Naive thymus-derived CD4-positive, alpha-beta T cell (primary cell): ENCODE measurements at regions not wholly inside any gene's neighbourhood (a gene's known extent, or its start where the extent isn't known, plus 50 kb on each side); places are given as distances from the start of the nearest gene placed in this dataset.
"Not testable (repeated sequence)": the region's sequence is repeated elsewhere in the genome, so short reads cannot be mapped to it uniquely, and the experiment has no call there.

ENCODE experiments used
- ATAC-seq: fragments of 150-1000 bp; cut with Tn5 transposase; 2 replicates; pipeline ENCODE4 v1.10.0; 2021; ENCODE audit warnings: mild to moderate bottlenecking, moderate library complexity
- CTCF ChIA-PET: fragments of 350-600 bp; sonication (Branson Sonifier 250); formaldehyde crosslinking; loops from one replicate; lab custom pipeline; 2021; ENCODE audit warnings: antibody characterized with exemption; lab: Charles Lee
- POLR2A ChIA-PET: fragments of 350-600 bp; sonication (Branson Sonifier 250); formaldehyde crosslinking; loops from one replicate; lab custom pipeline; 2021; ENCODE audit warnings: antibody characterized with exemption, inconsistent platforms; lab: Charles Lee
- DNase-seq, 9 donors: peaks; one replicate each; pipeline versions ENCODE4 v3.0.0 to v3.0.0-alpha.2; 2020 to 2022; ENCODE audit warnings: mixed read lengths in 1 of 9
- H3K27ac ChIP-seq: one replicate; pipeline ENCODE4 v1.7.0; 2013; ENCODE audit warnings: mild to moderate bottlenecking, low read depth, low read length, moderate library complexity
- H3K27me3 ChIP-seq, 2 donors: one replicate each; pipeline ENCODE4 v1.7.0; 2013; ENCODE audit warnings: low read length in 2 of 2, mild to moderate bottlenecking in 2 of 2, moderate library complexity in 2 of 2; ENCODE audit not compliant: control insufficient read depth in 2 of 2, insufficient read depth in 2 of 2
- H3K36me3 ChIP-seq, 3 experiments: 1 replicate in 2 of 3; 2 replicates in 1 of 3; pipeline ENCODE4 v1.7.0; 2013; ENCODE audit warnings: low read length in 3 of 3, mild to moderate bottlenecking in 3 of 3, moderate library complexity in 1 of 3; ENCODE audit not compliant: insufficient read depth in 3 of 3, control insufficient read depth in 2 of 3
- H3K4me1 ChIP-seq, 2 donors: one replicate each; pipeline ENCODE4 v1.7.0; 2013; ENCODE audit warnings: low read length in 2 of 2, mild to moderate bottlenecking in 2 of 2, moderate library complexity in 1 of 2; ENCODE audit not compliant: control insufficient read depth in 2 of 2, insufficient read depth in 2 of 2
- H3K4me3 ChIP-seq: 2 replicates; pipeline ENCODE4 v1.7.0; 2013; ENCODE audit warnings: mild to moderate bottlenecking, low read length
- H3K9me3 ChIP-seq, 3 experiments: 1 replicate in 2 of 3; 2 replicates in 1 of 3; pipeline ENCODE4 v1.7.0; 2013; ENCODE audit warnings: low read length in 3 of 3; ENCODE audit not compliant: control insufficient read depth in 2 of 3
- H3K27ac Mint-ChIP-seq, 9 donors: one replicate each; pipeline ENCODE4 v1.8.0; 2020 to 2022; ENCODE audit warnings: mixed read lengths in 9 of 9, mild to moderate bottlenecking in 8 of 9, moderate library complexity in 5 of 9, inconsistent platforms in 2 of 9
- H3K27me3 Mint-ChIP-seq, 5 donors: one replicate each; pipeline ENCODE4 v1.8.0; 2021 to 2022; ENCODE audit warnings: mixed read lengths in 5 of 5, mild to moderate bottlenecking in 1 of 5
- H3K36me3 Mint-ChIP-seq, 5 donors: one replicate each; pipeline ENCODE4 v1.8.0; 2020 to 2022; ENCODE audit warnings: mixed read lengths in 5 of 5, mild to moderate bottlenecking in 3 of 5, inconsistent platforms in 1 of 5
- H3K4me1 Mint-ChIP-seq, 7 donors: one replicate each; pipeline ENCODE4 v1.8.0; 2020 to 2022; ENCODE audit warnings: mixed read lengths in 7 of 7, mild to moderate bottlenecking in 3 of 7, inconsistent platforms in 1 of 7
- H3K4me3 Mint-ChIP-seq, 10 donors: one replicate each; pipeline ENCODE4 v1.8.0; 2020 to 2022; ENCODE audit warnings: mild to moderate bottlenecking in 10 of 10, mixed read lengths in 10 of 10, moderate library complexity in 6 of 10, inconsistent platforms in 2 of 10
- H3K9me3 Mint-ChIP-seq, 11 donors: one replicate each; pipeline ENCODE4 v1.8.0; 2020 to 2022; ENCODE audit warnings: mixed read lengths in 11 of 11, mild to moderate bottlenecking in 4 of 11, inconsistent platforms in 1 of 11, moderate library complexity in 1 of 11
- intact Hi-C, 2 donors: fragments of 100-400 bp; cut with micrococcal nuclease; formaldehyde crosslinking; loops; one replicate each; pipeline ENCODE4 v1.15.1; 2023

DNA sequence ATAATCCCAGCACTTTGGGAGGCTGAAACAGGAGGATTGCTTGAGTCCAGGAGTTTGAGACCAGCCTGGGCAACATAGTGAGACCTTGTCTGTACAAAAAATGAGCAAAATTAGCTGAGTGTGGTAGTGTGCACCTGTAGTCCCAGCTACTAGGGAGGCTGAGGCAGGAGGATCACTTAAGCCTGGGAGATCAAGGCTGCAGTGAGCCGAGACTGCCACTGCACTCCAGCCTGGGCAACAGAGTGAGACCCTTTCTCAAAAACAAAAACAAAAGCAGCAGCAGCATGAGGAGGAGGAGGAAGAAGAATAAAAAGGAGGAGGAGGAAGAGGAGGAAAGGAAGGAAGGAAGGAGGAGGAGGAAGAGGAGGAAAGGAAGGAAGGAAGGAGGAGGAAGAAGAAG is 116.5 kb upstream of the TDRD3 start:
- ATAC-seq, H3K27ac Mint-ChIP-seq, intact Hi-C loops, H3K27ac ChIP-seq, CTCF ChIA-PET, H3K4me1 Mint-ChIP-seq, H3K9me3 ChIP-seq, H3K9me3 Mint-ChIP-seq, H3K4me1 ChIP-seq, H3K36me3 Mint-ChIP-seq, DNase-seq, H3K4me3 Mint-ChIP-seq, H3K36me3 ChIP-seq, H3K4me3 ChIP-seq, POLR2A ChIA-PET, H3K27me3 ChIP-seq: not testable (repeated sequence)
- peaks cover 0 to 13% (median 6%) of the 10 kb centered on the region in 5 donors for H3K27me3 Mint-ChIP-seq

DNA sequence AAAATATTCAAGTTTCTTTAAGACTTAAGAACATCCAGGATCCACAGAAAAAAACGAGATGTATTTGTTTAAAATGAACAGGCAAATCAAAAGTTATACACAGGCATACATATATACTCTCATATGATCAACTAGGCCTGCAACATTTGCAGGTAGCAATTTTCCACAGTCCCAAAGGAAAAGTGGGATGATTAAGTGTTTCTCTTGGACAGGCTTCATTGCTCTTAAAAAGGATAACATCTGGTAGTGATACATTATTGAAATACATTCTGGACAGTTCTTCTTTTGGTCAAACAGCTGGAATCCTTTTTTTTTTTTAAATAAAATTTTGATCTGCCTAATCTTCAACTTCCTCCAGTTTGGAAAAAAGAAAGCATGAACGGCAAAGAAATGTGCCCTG is 114.8 kb upstream of the TDRD3 start:
- no peaks in the 10 kb centered on the region for H3K4me1 ChIP-seq
- no peaks in the 10 kb centered on the region for H3K9me3 ChIP-seq
- no peak overlapping the region for H3K4me3 ChIP-seq
- ChIA-PET CTCF (no interaction called here), POLR2A (no interaction called here)
- H3K27me3 Mint-ChIP-seq, result peaks cover 0 to 17% (median 9%) of the 10 kb centered on the region in 5 donors
- H3K4me1 Mint-ChIP-seq, result no peaks in the 10 kb centered on the region
- H3K4me3 Mint-ChIP-seq, result no peak overlapping the region
- intact Hi-C loops, result no loop called here
- DNase-seq (no peak), ATAC-seq (no peak)
- H3K27me3 ChIP-seq, result no peaks in the 10 kb centered on the region
- no peak overlapping the region for H3K27ac ChIP-seq
- no peaks in the 10 kb centered on the region for H3K36me3 ChIP-seq
- peaks cover 0 to 4% (median 0%) of the 10 kb centered on the region in 11 donors for H3K9me3 Mint-ChIP-seq
- H3K27ac Mint-ChIP-seq, result no peak overlapping the region
- no peaks in the 10 kb centered on the region for H3K36me3 Mint-ChIP-seq

DNA sequence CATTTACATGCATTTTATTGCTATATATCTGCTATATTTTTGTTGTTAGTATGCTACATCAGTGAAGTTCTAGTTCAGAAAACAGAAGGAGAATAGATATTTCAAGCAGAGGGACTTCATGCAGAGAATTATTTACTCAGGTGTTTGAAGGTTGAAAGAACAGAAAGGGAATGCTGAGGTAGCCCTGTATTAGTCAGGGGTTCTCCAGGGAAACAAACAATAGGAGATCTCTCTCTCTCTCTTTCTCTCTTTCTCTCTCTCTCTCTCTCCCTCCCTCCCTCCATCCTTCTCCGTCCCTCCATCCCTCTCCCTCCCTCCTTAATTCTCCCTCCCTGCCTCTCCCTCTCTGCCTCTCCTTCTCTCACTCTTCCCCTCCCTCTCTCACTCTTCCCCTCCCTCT is 114.3 kb upstream of the TDRD3 start:
- ATAC-seq (no peak), DNase-seq (no peak)
- Histone ChIP-seq H3K9me3 (no peaks in the 10 kb centered on the region), H3K27me3 (no peaks in the 10 kb centered on the region), H3K27ac (no peak overlapping the region), H3K4me3 (no peak overlapping the region), H3K36me3 (no peaks in the 10 kb centered on the region), H3K4me1 (no peaks in the 10 kb centered on the region)
- Mint-ChIP-seq H3K27me3 (peaks cover 0 to 17% (median 9%) of the 10 kb centered on the region in 5 donors), H3K27ac (no peak overlapping the region), H3K36me3 (no peaks in the 10 kb centered on the region), H3K4me3 (no peak overlapping the region), H3K4me1 (no peaks in the 10 kb centered on the region), H3K9me3 (peaks cover 0 to 4% (median 0%) of the 10 kb centered on the region in 11 donors)
- ChIA-PET CTCF (no interaction called here), POLR2A (no interaction called here)
- intact Hi-C loops, result no loop called here

DNA sequence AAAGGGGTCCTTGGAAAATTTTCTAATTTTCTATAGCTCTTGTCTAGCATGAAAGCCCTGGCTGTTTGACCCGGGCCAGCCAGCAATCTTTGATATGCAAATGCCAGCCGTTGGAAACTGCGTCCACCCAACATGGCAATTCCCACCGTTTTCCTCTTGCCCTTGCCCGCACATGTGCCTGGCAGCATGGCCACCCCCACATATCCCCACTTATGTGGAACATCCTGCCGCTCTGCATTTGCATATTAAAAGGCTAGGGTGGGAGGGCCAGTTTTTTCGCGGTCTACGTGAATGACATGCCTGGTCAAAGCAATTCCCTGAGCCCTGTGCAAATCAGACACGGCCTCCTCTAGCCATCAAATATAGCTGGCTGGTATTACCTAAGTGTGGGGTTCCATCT is 110.3 kb upstream of the TDRD3 start:
- Mint-ChIP-seq H3K36me3 (no peaks in the 10 kb centered on the region), H3K27ac (no peak overlapping the region), H3K4me1 (no peaks in the 10 kb centered on the region), H3K27me3 (peaks cover 0 to 13% (median 5%) of the 10 kb centered on the region in 5 donors), H3K4me3 (no peak overlapping the region), H3K9me3 (peaks cover 0 to 4% (median 0%) of the 10 kb centered on the region in 11 donors)
- no peaks in the 10 kb centered on the region for H3K9me3 ChIP-seq
- H3K36me3 ChIP-seq, result no peaks in the 10 kb centered on the region
- no peaks in the 10 kb centered on the region for H3K27me3 ChIP-seq
- ATAC-seq, result no peak
- no peak overlapping the region for H3K4me3 ChIP-seq
- no peak overlapping the region for H3K27ac ChIP-seq
- ChIA-PET POLR2A (no interaction called here), CTCF (no interaction called here)
- intact Hi-C loops, result no loop called here
- DNase-seq, result no peak
- no peaks in the 10 kb centered on the region for H3K4me1 ChIP-seq

DNA sequence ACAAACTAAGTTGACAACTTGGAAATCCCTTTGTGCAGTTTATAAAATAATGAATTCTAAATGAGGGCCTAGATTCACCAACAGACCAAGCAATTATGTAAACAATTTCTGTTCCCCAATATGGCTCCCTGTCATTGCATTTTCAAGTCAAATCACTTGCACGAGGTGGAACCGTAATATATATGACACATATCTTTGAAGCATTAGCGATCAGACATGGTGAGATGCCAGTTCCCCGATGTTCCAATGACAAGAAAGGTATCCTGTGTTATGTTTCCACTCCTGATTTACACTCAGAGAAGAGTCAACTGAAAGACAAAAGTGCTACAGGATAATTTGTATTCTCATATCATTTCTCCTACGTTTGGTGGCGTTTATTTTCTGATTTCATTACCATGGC is 108.5 kb upstream of the TDRD3 start:
- H3K27me3 Mint-ChIP-seq, result peaks cover 0 to 19% (median 5%) of the 10 kb centered on the region in 5 donors
- H3K36me3 ChIP-seq, result no peaks in the 10 kb centered on the region
- POLR2A ChIA-PET, result no interaction called here
- no peaks in the 10 kb centered on the region for H3K36me3 Mint-ChIP-seq
- H3K4me1 Mint-ChIP-seq, result no peaks in the 10 kb centered on the region
- ATAC-seq (no peak), DNase-seq (no peak)
- no peak overlapping the region for H3K4me3 Mint-ChIP-seq
- H3K9me3 ChIP-seq, result no peaks in the 10 kb centered on the region
- H3K4me3 ChIP-seq, result no peak overlapping the region
- peaks cover 0 to 4% (median 0%) of the 10 kb centered on the region in 11 donors for H3K9me3 Mint-ChIP-seq
- H3K4me1 ChIP-seq, result no peaks in the 10 kb centered on the region
- H3K27ac ChIP-seq, result no peak overlapping the region
- intact Hi-C loops, result no loop called here
- CTCF ChIA-PET, result no interaction called here
- no peaks in the 10 kb centered on the region for H3K27me3 ChIP-seq
- no peak overlapping the region for H3K27ac Mint-ChIP-seq

DNA sequence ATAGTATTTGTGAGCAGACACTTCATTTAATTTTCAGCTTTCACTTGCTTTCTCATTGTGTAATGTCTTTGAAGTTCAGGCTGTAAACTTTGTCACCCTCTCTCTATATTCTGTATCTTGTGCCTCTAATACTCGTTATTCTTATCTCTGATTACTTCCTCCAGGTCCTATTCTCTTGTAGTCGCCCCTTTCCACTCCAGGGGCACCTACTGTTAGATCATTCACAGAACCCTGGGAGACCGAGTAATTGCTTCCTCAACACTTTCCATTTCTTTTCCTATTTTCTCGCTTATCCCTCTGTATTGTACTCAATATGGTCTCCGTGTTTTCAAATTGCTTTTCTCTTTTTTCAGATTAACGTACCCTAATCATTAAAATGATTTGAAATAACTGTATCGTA is 93.9 kb upstream of the TDRD3 start:
- H3K36me3 Mint-ChIP-seq, result no peaks in the 10 kb centered on the region
- no peak overlapping the region for H3K27ac Mint-ChIP-seq
- CTCF ChIA-PET, result no interaction called here
- no peak for ATAC-seq
- H3K4me1 ChIP-seq, result no peaks in the 10 kb centered on the region
- H3K27me3 Mint-ChIP-seq, result peaks cover 8 to 22% (median 11%) of the 10 kb centered on the region in 5 donors
- no peaks in the 10 kb centered on the region for H3K9me3 ChIP-seq
- no peaks in the 10 kb centered on the region for H3K4me1 Mint-ChIP-seq
- H3K36me3 ChIP-seq, result no peaks in the 10 kb centered on the region
- H3K4me3 ChIP-seq, result no peak overlapping the region
- DNase-seq, result no peak
- POLR2A ChIA-PET, result no interaction called here
- no peak overlapping the region for H3K27ac ChIP-seq
- intact Hi-C loops, result no loop called here
- no peaks in the 10 kb centered on the region for H3K27me3 ChIP-seq
- H3K9me3 Mint-ChIP-seq, result peaks cover 0 to 2% (median 0%) of the 10 kb centered on the region in 11 donors
- no peak overlapping the region for H3K4me3 Mint-ChIP-seq

DNA sequence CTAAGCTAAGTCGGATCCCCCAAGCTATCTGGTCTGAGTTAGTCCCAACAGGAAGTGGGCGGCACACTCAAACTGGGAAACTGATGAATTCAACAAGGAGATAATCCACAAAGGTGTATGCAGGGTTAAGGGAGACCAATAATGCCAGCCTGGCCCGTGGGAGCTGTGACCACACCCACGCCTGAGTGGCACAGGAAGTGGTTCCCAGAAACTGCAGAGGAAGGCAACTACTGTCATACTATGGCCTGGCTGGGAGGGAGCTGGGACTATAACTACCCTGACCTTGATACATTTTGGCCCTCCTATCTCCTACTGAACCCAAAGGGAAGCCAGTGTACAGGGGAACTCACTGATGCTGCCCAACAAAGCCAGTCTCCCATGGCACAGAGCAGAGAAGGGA is 85.5 kb upstream of the TDRD3 start:
- no peak overlapping the region for H3K27ac Mint-ChIP-seq
- H3K36me3 ChIP-seq, result no peaks in the 10 kb centered on the region
- ATAC-seq, result no peak
- POLR2A ChIA-PET, result no interaction called here
- no peaks in the 10 kb centered on the region for H3K36me3 Mint-ChIP-seq
- H3K9me3 Mint-ChIP-seq, result no peaks in the 10 kb centered on the region
- no peaks in the 10 kb centered on the region for H3K9me3 ChIP-seq
- no peak overlapping the region for H3K4me3 Mint-ChIP-seq
- H3K27me3 Mint-ChIP-seq, result peaks cover 0 to 8% (median 0%) of the 10 kb centered on the region in 5 donors
- no peak overlapping the region for H3K4me3 ChIP-seq
- intact Hi-C loops, result no loop called here
- CTCF ChIA-PET, result no interaction called here
- no peak for DNase-seq
- no peak overlapping the region for H3K27ac ChIP-seq
- peaks cover 6 to 14% (median 12%) of the 10 kb centered on the region in 7 donors for H3K4me1 Mint-ChIP-seq
- peaks cover 0 to 8% of the 10 kb centered on the region in 2 donors for H3K4me1 ChIP-seq
- H3K27me3 ChIP-seq, result no peaks in the 10 kb centered on the region
